ENCODE measurements at regions not wholly inside any gene's neighbourhood (a gene's known extent, or its start where the extent isn't known, plus 50 kb on each side); places are given as distances from the start of the nearest gene placed in this dataset.

DNA sequence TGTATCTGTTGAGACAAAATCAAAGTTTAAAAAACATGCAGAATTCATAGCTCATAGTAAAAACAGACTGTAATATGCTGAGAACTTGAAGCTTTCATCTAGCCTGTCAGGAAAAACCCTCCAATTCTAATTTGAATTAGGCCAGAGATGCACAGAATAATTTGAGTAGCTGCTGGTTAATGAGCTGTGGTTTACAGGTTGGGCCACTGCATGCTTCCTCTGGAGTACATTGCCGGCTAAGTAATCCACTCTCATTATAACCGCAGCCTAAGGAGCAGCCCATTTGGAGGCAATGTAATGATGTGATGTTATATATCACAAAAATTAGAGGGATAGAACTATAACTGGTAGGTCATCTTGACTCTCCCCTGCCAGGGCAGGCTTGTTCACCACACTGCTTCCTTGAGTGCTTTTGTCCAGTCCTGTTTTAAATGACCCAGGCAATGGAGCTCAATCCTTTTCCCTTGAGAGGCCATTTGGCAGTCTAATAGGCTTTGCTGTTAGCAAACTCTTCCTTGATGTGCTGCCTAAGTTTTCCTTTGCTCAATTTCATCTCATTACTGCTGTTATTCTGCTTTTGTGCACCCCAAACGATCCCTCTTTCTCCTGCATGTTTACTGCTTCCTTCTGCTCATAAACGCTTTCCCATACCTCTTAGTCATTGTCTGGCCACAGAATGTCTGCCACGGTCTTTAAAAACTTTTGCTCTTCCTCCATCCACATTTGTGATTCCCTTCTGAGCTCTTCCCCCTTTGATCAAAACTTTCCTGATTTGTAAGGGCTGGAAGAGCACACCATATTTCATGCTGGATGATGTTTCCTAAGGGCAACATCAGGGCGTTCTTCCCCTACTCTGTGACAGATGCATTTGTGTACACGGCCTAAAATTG is 230.9 kb downstream of the C4orf33 start:
- H2BK20ac ChIP-seq (ENCODE audit: low read depth, low read length), result no peak overlapping the region
- no peak overlapping the region for H3K4me2 ChIP-seq (ENCODE audit: low read depth, low read length)
- no peak overlapping the region for H4K8ac ChIP-seq (ENCODE audit: low read depth in 2 of 2, low read length in 2 of 2)
- no peak overlapping the region for H2AFZ ChIP-seq (replicated peaks; ENCODE audit: low read length, poor library complexity)
- no peaks in the 10 kb centered on the region for H3K36me3 ChIP-seq (ENCODE audit: control insufficient read depth, insufficient read depth, low read length)
- no peak overlapping the region for H2BK120ac ChIP-seq (ENCODE audit: low read depth, low read length)
- in situ Hi-C loops (cut with MboI; ENCODE audit: low sequenced_read_pairs), result no loop called here
- ChIA-PET CTCF (no interaction called here), POLR2A (ENCODE audit: unreplicated experiment) (no interaction called here)
- no peaks in the 10 kb centered on the region for H3K9me1 ChIP-seq (ENCODE audit: insufficient read depth, low read length)
- H3K79me1 ChIP-seq (ENCODE audit: low read depth in 1 of 2, low read length in 2 of 2), result no peaks in the 10 kb centered on the region
- H2AK9ac ChIP-seq (replicated peaks; ENCODE audit: low read depth, low read length, poor library complexity), result no peak overlapping the region
- H3K4ac ChIP-seq (ENCODE audit: low read depth, low read length), result no peak overlapping the region
- BruUV-seq (replicated peaks), result no TSS peak
- no peak overlapping the region for H3K56ac ChIP-seq (ENCODE audit: extremely low read depth, insufficient read depth, low read length)
- H4K91ac ChIP-seq (ENCODE audit: insufficient read depth, low read depth, low read length), result no peak overlapping the region
- intact Hi-C loops (cut with micrococcal nuclease), result no loop called here
- 25% methylated on average over 2 of the region's 7 CpGs; no CpG with 5 or more reads in 1 of the 2 experiments for WGBS, 2 experiments (ENCODE audit: extremely low coverage in 2 of 2, insufficient read length in 1 of 2)
- DNase-seq, result no peak
- H3K14ac ChIP-seq (replicated peaks; ENCODE audit: low read depth, low read length), result no peak overlapping the region
- no peak overlapping the region for H4K5ac ChIP-seq (ENCODE audit: low read depth, low read length)
- no peak overlapping the region for H3K9ac ChIP-seq (ENCODE audit: low read depth, low read length)
- H2BK15ac ChIP-seq (ENCODE audit: low read depth, low read length), result no peak overlapping the region
- no peak overlapping the region for H3K18ac ChIP-seq (ENCODE audit: low read depth, low read length)
- H3K27ac ChIP-seq (ENCODE audit: insufficient read depth, low read length), result no peak overlapping the region
- ATAC-seq (ENCODE audit: low read depth), result no peak
- dilution Hi-C loops (cut with HindIII; ENCODE audit: low sequenced_read_pairs, unreplicated experiment), result no loop called here
- H3K4me1 ChIP-seq (ENCODE audit: control insufficient read depth, insufficient read depth, low read length), result no peaks in the 10 kb centered on the region
- H2BK5ac ChIP-seq (ENCODE audit: low read depth, low read length, poor library complexity, severe bottlenecking), result no peak overlapping the region
- no peaks in the 10 kb centered on the region for H3K27me3 ChIP-seq (ENCODE audit: control insufficient read depth, insufficient read depth, low read length)
- H4K20me1 ChIP-seq (ENCODE audit: insufficient read depth, low read length), result no peaks in the 10 kb centered on the region
- H2AK5ac ChIP-seq (ENCODE audit: low read depth, low read length), result no peak overlapping the region
- no peak overlapping the region for H3K23ac ChIP-seq (ENCODE audit: low read depth, low read length)
- no peak overlapping the region for H3K4me3 ChIP-seq (ENCODE audit: insufficient read depth, low read depth, low read length)
- TF ChIP-seq FOS (IDR thresholded peaks at IDR 0.05; ENCODE audit: low read depth, low read length), result no peak
- no peak for TF ChIP-seq CEBPB (IDR thresholded peaks at IDR 0.05; ENCODE audit: low read depth, low read length)
- H3K9me3 ChIP-seq (ENCODE audit: control insufficient read depth, insufficient read depth, low read length), result no peaks in the 10 kb centered on the region

Data from IMR-90 (cell line).